Activated naive CD8-positive, alpha-beta T cell treated with anti-CD3 and anti-CD28 coated beads for 36 hours (primary cell): ENCODE measurements at regions not wholly inside any gene's neighbourhood (a gene's known extent, or its start where the extent isn't known, plus 50 kb on each side); places are given as distances from the start of the nearest gene placed in this dataset.

Source experiments
- DNase-seq: peaks from one replicate; pipeline ENCODE4 v3.0.0; 2021
- H3K27ac Mint-ChIP-seq: one replicate; pipeline ENCODE4 v1.8.0; 2022; ENCODE audit warnings: mild to moderate bottlenecking, moderate library complexity, mixed read lengths
- H3K27me3 Mint-ChIP-seq: one replicate; pipeline ENCODE4 v1.8.0; 2022; ENCODE audit warnings: mild to moderate bottlenecking, mixed read lengths
- H3K36me3 Mint-ChIP-seq: one replicate; pipeline ENCODE4 v1.8.0; 2021; ENCODE audit warnings: mild to moderate bottlenecking, mixed read lengths
- H3K4me1 Mint-ChIP-seq: one replicate; pipeline ENCODE4 v1.8.0; 2021; ENCODE audit warnings: mixed read lengths
- H3K4me3 Mint-ChIP-seq: one replicate; pipeline ENCODE4 v1.8.0; 2022; ENCODE audit warnings: mild to moderate bottlenecking, moderate library complexity, mixed read lengths
- H3K9me3 Mint-ChIP-seq: one replicate; pipeline ENCODE4 v1.8.0; 2022; ENCODE audit warnings: mixed read lengths

DNA sequence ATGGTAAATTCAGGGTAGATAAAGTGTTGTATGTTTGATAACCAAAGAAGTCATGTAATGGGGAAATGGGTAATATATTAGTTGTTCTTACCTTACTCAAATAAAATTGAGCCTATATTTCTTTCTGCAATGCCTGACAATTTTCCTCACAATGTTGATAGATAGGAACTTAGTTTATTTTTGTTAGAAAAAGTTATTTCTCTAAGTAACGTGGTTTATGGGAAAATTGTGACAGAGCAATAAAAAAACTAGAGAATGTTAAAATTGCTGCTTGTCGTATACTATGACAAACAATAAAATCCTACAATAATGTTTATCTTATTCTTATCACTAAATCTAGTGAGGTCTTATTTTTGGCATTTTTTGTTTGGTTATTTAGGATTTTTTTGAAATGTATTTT, 534.1 kb downstream of the TMTC2 start:
- Mint-ChIP-seq H3K27me3 (no peaks in the 10 kb centered on the region), H3K27ac (no peak overlapping the region), H3K4me3 (no peak overlapping the region), H3K36me3 (no peaks in the 10 kb centered on the region), H3K4me1 (no peaks in the 10 kb centered on the region), H3K9me3 (peaks cover 1% of the 10 kb centered on the region)
- DNase-seq: no peak

DNA sequence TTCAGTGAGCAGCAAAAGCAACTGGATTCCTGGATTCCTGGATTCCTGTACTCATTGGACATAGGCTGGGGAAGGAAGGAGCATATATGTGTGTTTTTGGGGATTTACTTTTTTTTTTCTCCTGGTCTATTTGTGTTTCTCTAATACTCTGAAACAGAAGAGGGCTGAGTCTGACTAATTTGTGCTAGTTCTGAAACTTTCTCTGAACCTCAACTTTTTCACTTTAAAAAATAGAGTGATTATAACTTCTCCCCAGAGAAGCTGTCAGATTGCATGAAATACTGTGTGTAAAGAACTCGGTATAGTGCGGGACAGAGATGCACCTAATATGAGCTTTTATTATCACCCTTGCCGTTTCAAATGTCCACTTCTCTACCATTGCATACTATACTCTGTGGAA, 529.5 kb downstream of the TMTC2 start:
- Mint-ChIP-seq H3K27ac (no peak overlapping the region), H3K4me1 (no peaks in the 10 kb centered on the region), H3K36me3 (no peaks in the 10 kb centered on the region), H3K27me3 (no peaks in the 10 kb centered on the region), H3K4me3 (no peak overlapping the region), H3K9me3 (no peaks in the 10 kb centered on the region)
- DNase-seq: no peak

DNA sequence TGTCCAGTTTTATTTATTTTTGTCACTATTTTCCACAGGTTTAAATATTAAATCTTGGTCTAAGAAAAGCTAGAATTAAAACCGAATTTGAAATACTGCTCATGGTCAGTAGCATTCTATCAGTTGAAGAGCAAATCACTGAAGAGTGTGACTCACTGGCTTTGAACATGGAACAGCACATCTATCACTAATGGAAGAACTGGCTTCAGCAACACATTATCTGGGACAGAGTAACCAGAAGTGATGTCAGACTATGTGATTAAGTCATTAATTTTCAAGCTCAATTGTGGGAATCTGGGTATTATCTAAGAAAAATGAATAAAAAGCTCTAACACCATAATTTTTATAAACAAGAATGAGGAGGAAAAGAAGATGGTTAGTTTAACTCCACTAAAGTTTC, 527.5 kb downstream of the TMTC2 start:
- H3K36me3 Mint-ChIP-seq: no peaks in the 10 kb centered on the region
- H3K9me3 Mint-ChIP-seq: peaks cover under 1% of the 10 kb centered on the region
- H3K4me1 Mint-ChIP-seq: no peaks in the 10 kb centered on the region
- H3K27ac Mint-ChIP-seq: no peak overlapping the region
- H3K27me3 Mint-ChIP-seq: no peaks in the 10 kb centered on the region
- H3K4me3 Mint-ChIP-seq: no peak overlapping the region
- no peak for DNase-seq

DNA sequence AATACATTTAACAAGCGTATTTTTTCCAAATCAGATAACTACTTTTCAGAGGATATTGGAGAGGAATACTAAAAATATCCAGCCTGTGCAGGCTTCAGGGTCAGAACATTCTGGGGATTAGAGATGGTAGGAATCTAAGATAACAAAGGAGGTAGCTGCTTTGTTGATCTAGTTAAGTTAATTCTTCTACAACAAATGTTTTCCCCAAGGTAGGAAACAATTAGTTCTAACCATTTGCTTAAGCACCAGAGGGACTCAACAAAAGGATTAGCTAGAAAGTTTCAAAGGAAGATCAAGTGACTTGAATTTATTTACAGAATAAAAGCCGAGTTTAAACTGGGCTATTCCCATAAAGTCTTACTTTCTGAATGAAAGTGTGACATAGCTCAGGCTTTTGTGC, 524.2 kb downstream of the TMTC2 start:
- H3K27ac Mint-ChIP-seq: no peak overlapping the region
- H3K9me3 Mint-ChIP-seq: peaks cover 2% of the 10 kb centered on the region
- H3K4me1 Mint-ChIP-seq: no peaks in the 10 kb centered on the region
- no peak for DNase-seq
- no peaks in the 10 kb centered on the region for H3K27me3 Mint-ChIP-seq
- no peaks in the 10 kb centered on the region for H3K36me3 Mint-ChIP-seq
- no peak overlapping the region for H3K4me3 Mint-ChIP-seq

DNA sequence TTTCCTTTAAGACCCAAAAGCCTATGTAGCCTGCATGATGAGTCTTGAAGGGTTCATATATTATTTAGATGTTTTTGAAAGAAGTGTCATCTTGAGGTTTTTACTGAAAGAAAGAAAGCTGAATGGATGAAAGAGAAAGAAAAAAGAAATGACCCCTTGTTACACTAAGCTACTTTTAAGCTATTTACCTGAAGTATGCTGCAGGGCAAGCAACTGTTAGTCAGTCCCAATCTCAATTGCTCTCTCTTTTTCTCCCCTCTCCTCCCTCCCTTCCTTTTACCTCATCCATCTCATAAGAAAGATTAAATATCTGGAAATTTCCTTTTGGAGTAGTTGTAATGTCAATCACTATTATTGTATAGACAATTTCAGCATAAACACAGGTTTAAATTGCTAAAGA, 512.4 kb downstream of the TMTC2 start:
- Mint-ChIP-seq H3K36me3 (no peaks in the 10 kb centered on the region), H3K9me3 (no peaks in the 10 kb centered on the region), H3K4me3 (no peak overlapping the region), H3K27ac (no peak overlapping the region), H3K27me3 (no peaks in the 10 kb centered on the region), H3K4me1 (no peaks in the 10 kb centered on the region)
- DNase-seq: no peak

DNA sequence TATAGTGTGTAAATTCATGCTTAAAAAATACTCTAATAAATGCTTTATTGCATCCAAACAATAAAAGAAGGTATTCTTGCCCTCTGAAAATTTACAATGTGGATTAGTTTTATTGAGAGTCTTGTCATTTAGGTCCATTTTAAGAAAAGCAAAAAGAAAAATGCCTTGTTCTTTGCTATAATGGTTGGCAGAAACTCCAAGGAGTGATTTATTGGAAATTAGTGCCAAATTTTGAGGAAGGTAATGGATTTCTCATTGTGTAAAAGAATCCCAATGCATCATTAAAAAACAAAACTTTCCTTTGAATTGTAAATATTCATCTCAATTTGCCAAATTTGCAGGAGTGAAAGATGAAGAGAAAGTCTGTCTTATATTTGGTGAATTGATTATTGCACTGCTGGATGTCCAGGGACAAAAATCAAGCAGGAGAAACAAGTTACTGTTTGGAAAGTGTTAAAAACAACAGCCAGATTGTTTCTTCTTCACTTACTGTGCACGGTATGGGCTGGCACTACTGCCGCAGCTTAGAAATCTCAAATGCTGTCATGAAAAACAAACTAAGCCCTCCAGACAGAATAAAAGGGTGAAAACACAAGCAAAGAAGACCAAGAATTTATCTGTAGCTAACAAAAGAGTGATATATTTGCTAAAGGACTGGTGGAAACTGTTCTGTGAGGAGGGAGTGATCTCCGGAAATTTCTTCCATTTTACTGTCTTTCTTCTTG, 511.7 kb downstream of the TMTC2 start:
- no peaks in the 10 kb centered on the region for H3K4me1 Mint-ChIP-seq
- H3K27ac Mint-ChIP-seq: no peak overlapping the region
- H3K27me3 Mint-ChIP-seq: no peaks in the 10 kb centered on the region
- H3K9me3 Mint-ChIP-seq: no peaks in the 10 kb centered on the region
- no peak overlapping the region for H3K4me3 Mint-ChIP-seq
- no peaks in the 10 kb centered on the region for H3K36me3 Mint-ChIP-seq
- DNase-seq: no peak

DNA sequence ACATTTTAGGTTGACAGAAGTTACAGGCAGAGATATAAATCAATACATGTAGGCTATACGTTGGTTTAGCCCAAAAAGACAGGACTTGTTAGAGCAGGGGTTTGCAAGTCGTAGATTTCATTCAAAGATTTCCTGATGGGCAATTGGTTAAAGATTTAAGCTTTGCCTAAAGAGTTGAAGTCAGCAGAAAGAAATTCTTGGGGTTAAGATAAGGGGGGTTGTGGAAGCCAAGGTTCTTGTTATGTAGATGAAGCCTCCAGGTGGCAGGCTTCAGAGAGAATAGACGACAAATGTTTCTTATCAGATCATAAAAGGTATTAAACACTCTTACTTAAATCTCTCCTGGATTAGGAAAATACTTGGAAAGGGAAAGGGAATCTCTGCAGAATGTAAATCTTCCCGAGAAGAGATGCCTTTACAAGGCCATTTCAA, 510.8 kb downstream of the TMTC2 start:
- Mint-ChIP-seq H3K4me1 (no peaks in the 10 kb centered on the region), H3K36me3 (no peaks in the 10 kb centered on the region)

DNA sequence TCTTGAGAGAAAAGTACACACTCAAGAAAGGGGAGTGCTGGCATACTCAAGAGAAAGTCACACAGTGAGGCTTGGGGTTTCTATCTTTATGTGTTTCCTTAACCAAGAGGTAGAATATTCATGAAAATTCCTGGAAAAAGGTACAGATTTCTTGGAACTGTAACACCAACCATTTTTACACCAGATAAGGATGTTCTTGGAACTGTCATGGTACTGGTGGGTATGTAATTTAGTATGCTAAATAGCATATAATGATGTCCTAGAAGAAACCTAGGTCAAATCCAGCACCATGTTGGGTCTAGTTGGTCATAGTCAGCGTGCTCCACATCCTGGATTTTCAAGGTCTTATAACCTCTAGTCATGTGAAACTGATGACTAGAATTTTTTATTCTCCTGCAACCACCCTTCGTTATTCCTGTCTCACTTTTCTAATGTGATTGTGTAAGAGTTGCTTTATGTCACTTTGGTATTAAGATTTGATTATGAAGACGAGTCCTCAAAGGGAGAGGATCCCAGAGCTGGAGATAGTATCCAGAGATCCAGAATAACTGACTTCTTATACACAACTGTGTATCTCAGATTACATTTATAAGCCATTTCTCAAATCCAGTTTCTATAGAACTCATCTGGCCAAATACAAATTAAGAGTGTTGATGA, 510.1 kb downstream of the TMTC2 start:
- H3K36me3 Mint-ChIP-seq: no peaks in the 10 kb centered on the region
- no peak overlapping the region for H3K4me3 Mint-ChIP-seq
- DNase-seq: no peak
- no peaks in the 10 kb centered on the region for H3K4me1 Mint-ChIP-seq
- H3K27me3 Mint-ChIP-seq: no peaks in the 10 kb centered on the region
- no peaks in the 10 kb centered on the region for H3K9me3 Mint-ChIP-seq
- no peak overlapping the region for H3K27ac Mint-ChIP-seq

More for the DNA sequence above, 510.8 kb downstream of the TMTC2 start:
- Mint-ChIP-seq H3K27ac (no peak overlapping the region), H3K27me3 (no peaks in the 10 kb centered on the region), H3K9me3 (no peaks in the 10 kb centered on the region), H3K4me3 (no peak overlapping the region)
- DNase-seq: no peak

DNA sequence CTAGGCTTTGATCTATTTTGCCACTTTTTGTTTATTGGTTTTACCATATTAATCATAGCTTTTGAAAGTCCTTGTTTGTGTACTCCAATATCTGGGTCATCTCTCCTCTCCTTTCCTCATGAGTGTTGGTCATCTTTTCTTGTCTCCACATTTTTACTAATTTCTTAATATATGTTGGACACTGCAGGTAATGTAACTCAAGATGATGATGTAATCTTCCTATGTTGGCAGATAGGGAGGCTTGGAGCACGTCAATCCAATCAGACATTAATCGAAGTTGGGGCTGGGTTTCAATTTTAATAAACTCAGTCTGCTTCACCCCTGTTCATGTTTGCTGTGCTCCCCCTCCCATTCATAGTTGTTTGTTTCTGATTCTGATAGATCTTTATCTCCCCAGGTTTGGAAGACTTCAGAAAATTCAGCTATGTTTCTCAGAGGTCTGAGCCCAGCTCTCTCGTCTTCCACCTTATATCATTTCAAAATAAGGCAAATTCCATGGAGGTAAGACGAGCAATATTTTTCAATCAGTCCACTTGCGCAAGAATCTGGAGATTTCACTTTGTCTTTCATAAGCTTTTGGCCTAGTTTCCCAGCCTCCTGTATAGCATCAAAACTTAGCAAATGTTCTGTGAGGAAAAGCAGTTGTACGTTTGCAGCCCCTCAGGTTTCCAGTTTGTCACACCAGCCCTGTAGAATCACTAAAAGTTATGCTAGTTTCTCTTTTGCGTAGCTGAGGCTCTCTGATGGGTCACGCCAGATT, 504.1 kb downstream of the TMTC2 start:
- Mint-ChIP-seq H3K27me3 (no peaks in the 10 kb centered on the region), H3K9me3 (no peaks in the 10 kb centered on the region), H3K4me1 (no peaks in the 10 kb centered on the region), H3K4me3 (no peak overlapping the region), H3K27ac (no peak overlapping the region), H3K36me3 (no peaks in the 10 kb centered on the region)
- DNase-seq: no peak

DNA sequence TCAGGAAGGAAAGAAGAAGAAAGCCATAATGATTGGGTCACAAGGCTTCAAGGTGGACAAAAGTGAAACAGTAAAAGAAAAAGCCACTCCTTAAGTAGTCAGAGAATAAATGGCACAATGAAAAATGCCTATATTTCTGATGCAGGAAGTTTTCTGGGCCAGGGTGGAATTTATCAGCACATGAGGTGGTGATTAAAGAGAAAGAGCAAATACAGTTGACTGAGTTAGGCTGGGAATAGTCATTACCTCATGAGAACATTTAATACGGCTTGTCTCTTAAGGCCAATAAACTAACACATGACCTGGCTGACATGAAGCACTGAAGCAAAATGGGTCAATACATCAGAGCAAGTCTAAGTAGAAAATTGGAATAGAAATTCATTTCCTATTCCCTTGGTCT, 499.7 kb downstream of the TMTC2 start:
- H3K27me3 Mint-ChIP-seq: no peaks in the 10 kb centered on the region

DNA sequence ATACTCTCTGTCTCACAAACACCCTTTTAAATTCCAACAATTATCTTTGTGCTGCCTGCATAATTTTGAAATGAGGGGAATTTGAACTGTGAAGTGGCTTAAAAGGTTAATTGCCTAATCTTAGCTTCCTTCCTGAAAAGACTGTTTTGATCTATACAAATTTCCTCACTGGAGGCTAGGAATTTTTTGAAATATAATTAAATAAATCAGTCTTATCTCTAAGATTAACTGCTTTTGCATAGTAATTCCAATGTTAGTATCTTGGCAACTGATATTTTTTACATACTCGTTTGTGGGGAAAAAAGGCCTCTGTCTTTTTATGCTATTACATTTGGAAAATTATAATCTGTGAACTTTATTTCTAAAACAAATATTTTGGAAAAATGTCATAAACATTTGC, 498.5 kb downstream of the TMTC2 start:
- no peaks in the 10 kb centered on the region for H3K9me3 Mint-ChIP-seq
- no peaks in the 10 kb centered on the region for H3K4me1 Mint-ChIP-seq
- DNase-seq: no peak
- no peaks in the 10 kb centered on the region for H3K36me3 Mint-ChIP-seq
- H3K27me3 Mint-ChIP-seq: no peaks in the 10 kb centered on the region
- no peak overlapping the region for H3K27ac Mint-ChIP-seq
- no peak overlapping the region for H3K4me3 Mint-ChIP-seq

More for the DNA sequence above, 499.7 kb downstream of the TMTC2 start:
- H3K27ac Mint-ChIP-seq: no peak overlapping the region
- no peaks in the 10 kb centered on the region for H3K4me1 Mint-ChIP-seq
- H3K36me3 Mint-ChIP-seq: no peaks in the 10 kb centered on the region
- no peak overlapping the region for H3K4me3 Mint-ChIP-seq
- H3K9me3 Mint-ChIP-seq: no peaks in the 10 kb centered on the region
- no peak for DNase-seq
